GM12865 (cell line): ENCODE measurements at regions not wholly inside any gene's neighbourhood (a gene's known extent, or its start where the extent isn't known, plus 50 kb on each side); places are given as distances from the start of the nearest gene placed in this dataset.

Source experiments
- DNase-seq: peaks from one replicate; pipeline ENCODE4 v3.0.0; 2010; ENCODE audit warnings: low read depth
- H3K4me3 ChIP-seq: 2 replicates; pipeline ENCODE4 v1.5.1; 2011; ENCODE audit warnings: mild to moderate bottlenecking, low read depth, low read length, control low read depth
- TF ChIP-seq, protein P1 (sequence below): IDR thresholded peaks from 2 replicates; pipeline ENCODE4 v1.5.1; 2011; ENCODE audit warnings: low read length, control low read depth, low read depth, inconsistent platforms; ENCODE audit not compliant: insufficient read depth; ENCODE audit errors: missing control alignments

GRCh38 chr3:181250714-181251113, 261.2 kb upstream of the DNAJC19 start:
- H3K4me3 ChIP-seq = no peak overlapping the region
- TF ChIP-seq, protein P1, sequence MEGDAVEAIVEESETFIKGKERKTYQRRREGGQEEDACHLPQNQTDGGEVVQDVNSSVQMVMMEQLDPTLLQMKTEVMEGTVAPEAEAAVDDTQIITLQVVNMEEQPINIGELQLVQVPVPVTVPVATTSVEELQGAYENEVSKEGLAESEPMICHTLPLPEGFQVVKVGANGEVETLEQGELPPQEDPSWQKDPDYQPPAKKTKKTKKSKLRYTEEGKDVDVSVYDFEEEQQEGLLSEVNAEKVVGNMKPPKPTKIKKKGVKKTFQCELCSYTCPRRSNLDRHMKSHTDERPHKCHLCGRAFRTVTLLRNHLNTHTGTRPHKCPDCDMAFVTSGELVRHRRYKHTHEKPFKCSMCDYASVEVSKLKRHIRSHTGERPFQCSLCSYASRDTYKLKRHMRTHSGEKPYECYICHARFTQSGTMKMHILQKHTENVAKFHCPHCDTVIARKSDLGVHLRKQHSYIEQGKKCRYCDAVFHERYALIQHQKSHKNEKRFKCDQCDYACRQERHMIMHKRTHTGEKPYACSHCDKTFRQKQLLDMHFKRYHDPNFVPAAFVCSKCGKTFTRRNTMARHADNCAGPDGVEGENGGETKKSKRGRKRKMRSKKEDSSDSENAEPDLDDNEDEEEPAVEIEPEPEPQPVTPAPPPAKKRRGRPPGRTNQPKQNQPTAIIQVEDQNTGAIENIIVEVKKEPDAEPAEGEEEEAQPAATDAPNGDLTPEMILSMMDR = no peak
- DNase-seq = no peak

DNA sequence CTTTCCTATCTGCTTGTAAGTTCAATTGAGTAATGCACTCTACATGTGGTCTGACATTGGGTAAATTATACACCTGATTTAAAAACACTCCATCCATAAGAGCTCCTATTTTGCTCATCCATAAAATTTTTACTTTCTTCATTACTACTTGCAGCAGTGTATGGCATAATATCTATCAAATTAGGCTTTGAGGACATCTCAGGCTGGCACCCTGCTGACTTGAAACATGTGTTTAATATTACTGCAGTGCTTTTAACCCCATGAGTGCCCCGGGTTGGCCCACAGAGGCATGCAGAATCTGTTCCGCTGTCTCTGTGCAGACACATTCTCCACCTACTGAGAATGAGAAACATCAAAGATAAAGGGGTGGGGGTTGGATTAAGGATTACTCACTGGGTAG, 249.9 kb upstream of the DNAJC19 start:
- H3K4me3 ChIP-seq = no peak overlapping the region
- no peak for DNase-seq
- TF ChIP-seq, protein P1 = no peak

DNA sequence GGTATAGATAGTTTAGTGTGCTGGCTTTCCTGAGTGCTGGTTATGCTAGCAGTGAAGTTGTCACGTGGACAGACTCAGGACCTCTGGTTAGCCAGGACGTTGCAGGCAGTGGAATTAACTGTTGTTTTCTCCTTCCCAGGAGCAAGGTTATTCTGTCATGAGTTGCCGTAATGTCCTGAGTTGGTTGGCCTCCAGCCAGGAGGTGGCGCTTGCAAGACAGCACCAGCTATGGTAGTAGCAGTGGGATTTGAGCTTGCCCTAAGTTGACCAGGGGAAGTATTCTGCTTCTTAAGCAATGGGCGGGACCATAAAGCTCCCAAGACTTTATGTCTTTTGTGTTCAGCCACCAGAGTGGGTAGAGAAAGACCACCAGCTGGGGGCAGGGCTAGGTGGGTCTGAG, 240.7 kb upstream of the DNAJC19 start:
- H3K4me3 ChIP-seq = no peak overlapping the region
- peak; percentile 23 for DNase-seq
- TF ChIP-seq, protein P1 = no peak

DNA sequence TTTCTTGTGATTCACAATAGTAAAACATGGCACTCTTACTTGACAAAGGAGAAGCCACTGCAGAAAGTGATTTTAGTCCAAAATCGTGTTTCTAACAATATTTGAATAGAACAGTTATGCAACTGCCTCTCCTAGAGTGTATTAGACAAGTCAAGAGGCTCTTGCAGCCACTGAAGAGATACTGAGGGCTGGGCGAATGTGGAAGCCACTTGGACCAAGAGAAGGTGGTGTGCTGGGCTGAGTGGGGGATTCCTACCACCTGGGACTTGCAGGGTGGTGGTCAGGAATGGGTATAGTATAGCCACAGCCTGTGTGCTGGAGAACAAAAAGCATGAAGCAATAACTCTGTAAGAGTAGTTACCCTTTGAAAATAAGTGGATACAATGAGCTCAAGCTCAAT, 223.8 kb upstream of the DNAJC19 start:
- no peak overlapping the region for H3K4me3 ChIP-seq
- DNase-seq = no peak
- TF ChIP-seq, protein P1 = no peak

DNA sequence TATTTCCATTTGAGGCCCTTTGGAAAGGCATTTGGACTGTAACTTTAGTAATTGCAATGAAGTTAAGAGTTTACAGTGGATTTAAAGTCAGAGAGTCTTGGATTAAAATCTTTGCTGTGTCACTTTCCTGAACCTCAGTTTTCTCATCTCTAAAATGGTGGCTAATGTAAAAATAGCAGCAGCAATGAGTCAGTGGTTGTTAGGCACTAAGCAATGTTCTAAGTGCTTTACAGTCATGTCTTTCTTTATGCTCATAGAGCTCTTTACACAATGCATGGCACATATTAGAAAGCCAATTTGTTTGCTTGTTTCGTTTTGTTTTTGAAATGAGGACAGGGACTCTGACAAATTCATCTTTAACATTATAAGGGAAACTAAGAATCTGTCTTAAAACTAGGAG, 222.7 kb upstream of the DNAJC19 start:
- no peak for DNase-seq
- TF ChIP-seq, protein P1 = no peak
- H3K4me3 ChIP-seq = no peak overlapping the region

DNA sequence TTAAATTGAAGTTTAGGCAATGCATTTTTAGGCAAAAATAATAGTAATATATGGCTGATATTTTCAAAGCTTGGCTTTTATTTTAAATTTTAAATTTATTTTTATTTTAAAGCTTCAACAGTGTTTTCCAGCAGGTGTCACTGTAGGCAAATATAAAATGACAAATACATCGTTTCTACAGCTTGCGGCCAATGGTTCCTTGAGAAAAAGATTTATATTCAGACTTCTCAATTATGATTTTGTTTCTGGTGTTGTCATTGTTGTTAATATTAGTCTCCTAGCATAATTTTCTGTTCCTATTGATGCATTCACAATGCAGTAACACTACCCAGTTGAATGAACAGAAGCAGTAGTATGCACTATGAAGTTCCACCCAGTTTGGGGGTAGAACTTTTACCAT, 220.7 kb upstream of the DNAJC19 start:
- DNase-seq = peak; percentile 17
- TF ChIP-seq, protein P1 = peak; percentile 15
- H3K4me3 ChIP-seq = no peak overlapping the region

DNA sequence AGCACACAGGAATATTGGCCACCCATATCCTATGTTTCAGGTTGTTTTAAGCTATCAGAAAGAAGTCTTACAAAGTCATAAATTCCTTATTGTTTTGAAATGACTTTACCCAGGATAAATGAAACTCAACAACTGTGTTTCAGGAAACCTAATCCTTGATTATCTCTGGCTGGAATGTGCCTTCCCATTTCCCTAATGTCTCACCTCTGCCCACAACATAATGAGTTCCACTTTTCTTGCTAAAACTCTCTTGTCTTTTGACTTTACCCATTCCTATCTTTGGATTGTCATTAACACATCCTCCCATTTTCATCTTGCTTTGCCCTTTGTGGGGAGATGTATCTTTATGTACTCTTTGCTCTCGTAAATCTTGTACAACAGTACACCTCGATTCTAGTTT, 200.0 kb upstream of the DNAJC19 start:
- H3K4me3 ChIP-seq = no peak overlapping the region
- DNase-seq = no peak
- TF ChIP-seq, protein P1 = no peak
